ENCODE measurements at regions not wholly inside any gene's neighbourhood (a gene's known extent, or its start where the extent isn't known, plus 50 kb on each side); places are given as distances from the start of the nearest gene placed in this dataset.

DNA sequence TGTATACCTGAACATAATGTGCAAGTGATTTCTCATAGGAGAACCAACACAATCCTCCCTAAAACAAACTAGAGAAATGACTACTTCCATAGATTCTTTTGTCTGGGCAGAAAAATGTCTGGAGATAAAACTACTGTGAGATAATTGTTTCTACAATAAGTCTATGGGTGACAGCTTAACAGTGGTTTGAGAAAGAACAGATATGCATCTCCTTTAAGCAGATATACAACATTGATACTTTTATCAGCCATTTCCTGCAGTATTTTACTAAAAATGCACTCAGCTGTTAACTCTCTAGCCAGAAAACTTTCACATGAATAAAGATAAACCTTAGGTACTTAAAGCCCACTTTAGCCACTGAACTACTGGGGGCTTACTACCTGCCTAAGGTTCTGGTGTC is 1132.4 kb downstream of the EFNB2 start:
- DNase-seq = no peak

DNA sequence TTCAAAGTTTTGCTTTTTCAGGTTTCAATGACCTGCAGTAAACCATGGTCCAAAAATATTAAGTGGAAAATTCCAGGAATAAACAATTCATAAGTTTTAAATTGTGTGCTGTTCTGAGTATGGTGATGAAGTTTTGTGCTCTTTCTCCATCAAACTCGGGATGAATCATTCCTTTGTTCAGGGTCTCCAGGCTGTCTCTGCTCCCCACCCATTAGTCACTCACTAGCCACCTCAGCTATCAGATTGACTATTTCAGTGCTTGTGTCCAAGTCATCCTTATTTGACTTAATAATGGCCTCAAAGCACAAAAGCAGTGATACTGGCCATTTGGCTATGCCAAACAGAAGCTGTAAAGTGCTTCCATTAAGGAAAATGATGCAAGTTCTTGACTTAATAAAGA is 1140.4 kb downstream of the EFNB2 start:
- no peak for DNase-seq

DNA sequence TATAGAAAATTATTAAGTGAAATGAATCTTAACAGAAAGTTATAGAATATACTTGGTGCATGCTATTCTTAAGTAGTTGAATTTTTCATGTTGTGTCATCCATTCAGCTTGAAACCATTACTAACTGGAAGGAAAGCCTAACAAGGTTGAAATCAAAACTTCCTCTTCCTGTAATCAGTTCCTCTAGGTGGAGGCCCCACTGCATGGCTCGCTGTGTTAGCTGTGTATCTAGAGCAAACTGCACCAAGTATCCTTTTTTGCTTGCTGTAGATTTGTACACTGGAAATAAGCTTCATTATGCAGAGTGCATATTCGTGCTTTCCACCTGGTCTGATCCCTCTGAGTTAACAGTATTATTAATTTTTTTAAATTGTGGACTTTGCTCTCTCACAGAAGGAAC is 1146.1 kb downstream of the EFNB2 start:
- DNase-seq = no peak

DNA sequence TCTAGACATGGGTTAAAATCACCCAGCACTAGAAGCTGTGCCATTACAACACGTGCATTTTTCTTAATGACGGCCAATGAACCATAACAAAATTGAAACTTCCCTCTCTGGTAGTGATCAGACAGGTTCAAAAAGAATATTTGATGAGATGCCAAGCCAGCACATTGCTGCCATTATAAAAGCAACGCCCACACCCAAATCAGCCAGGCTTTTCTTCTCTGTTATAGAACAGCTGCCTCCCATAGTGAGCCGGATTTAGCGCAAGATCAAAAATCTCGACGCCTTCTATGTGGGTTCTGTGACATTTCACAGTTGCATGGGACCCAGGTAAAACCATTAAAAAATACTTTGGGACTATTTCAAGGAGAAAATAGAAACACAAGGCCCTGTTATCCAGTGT is 1158.0 kb downstream of the EFNB2 start:
- DNase-seq = no peak

DNA sequence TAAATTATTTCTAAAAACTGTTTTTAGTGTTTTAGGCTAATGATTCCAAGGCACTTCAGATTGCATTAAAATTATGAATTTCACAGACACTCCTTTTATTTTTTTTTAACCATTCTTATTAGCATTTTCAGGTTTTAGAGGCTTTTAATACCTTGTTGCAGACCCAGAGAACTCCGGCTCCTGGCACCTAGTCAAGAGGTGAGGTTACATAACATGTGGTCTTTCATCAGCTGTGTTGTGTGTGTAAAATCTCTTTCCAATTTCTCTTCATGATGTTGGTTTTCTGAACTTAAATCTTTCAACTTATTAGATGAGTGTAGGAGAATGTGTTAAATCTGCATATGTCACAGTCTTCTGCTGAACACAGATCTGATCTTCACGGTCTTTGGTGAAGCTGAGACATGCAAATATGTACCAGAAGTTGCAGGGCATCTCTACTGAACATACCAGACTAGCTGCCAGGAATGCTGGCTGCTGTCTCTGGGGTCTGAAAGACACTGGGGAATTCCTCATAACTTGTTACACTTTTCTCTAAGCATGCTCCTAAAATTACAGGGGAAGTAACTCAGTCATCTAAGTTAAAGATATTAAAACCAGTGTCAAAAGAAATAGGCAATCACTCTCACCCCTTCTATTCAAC is 1165.3 kb downstream of the EFNB2 start:
- DNase-seq = no peak

DNA sequence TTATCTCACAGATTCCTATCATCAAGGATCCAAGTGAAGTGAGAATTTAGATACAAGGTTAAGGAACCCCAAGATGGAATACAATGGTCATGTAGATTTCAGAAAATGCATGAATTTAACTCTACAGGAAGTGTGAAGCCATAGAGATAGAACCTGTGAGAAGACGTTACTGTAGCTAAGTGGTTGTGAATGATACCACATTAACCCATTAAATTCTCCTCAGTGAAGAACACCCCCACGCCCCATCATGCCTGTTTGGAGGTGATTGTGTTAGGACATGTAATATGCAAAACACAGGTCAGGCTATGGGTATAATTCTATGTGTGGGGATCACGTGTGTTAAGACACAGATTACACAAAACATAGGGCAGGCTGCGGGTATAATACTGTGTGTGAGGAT is 1166.7 kb downstream of the EFNB2 start:
- DNase-seq = no peak

DNA sequence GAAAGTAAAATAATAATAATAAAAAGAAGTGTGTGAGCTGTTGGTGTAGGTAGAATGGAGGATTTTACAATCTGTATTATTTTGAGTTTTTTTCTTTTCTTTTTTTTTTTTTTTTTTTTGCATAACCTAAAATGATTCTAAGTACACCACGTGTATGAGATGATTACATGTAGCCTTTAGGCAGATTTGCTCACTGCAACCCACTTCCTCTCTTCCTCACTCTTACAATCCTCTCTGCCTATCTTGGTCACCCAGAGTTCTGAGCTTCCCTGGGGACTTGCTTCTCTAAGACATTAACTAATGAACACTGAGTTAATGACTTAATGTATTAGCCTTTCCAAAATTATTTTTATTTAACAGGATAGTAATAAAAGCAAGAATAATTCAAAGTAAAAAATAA is 1169.6 kb downstream of the EFNB2 start:
- peak; percentile 19 for DNase-seq

DNA sequence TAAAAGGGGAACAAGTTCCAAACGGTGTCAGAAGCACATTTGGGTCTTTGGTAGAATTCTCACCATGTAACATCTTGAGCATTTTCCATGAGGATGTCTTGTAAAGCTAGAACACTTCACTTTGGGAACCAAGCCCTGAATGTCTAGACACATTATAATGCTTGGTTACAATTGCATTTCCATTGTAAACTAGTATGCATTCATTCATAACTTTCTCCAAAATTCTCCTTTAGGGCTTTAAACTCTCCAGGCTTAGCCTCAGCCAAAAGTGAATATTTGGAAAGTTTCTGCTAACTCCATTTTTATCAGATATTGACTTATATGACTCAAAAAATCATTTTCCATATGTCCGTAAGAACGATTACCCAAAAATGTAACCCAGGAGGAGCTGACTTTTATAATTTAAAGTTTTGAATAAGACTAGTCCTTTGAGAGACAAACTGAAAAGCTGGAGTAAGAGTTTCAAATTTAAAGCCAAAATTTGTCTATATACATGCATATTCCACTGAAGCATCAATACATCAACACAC is 1170.4 kb downstream of the EFNB2 start:
- DNase-seq = no peak

DNA sequence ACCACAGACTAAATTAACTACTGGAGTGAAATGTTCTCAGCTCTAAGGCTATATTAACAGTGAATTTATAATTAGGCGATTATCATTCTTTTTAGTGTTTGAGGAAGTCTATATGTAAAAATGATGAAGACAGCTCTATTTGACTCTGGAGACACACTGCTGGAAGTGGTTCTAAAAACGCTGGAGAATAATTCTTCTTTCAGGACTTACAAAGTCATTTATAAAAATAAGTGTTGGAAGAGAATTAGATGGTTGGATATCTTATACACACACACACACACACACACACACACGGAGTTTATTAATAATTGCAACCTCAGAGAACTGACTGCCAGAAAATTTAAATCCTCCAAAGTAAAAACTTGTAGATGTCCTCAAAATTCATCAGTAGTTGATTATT is 1171.3 kb downstream of the EFNB2 start:
- no peak for DNase-seq

DNA sequence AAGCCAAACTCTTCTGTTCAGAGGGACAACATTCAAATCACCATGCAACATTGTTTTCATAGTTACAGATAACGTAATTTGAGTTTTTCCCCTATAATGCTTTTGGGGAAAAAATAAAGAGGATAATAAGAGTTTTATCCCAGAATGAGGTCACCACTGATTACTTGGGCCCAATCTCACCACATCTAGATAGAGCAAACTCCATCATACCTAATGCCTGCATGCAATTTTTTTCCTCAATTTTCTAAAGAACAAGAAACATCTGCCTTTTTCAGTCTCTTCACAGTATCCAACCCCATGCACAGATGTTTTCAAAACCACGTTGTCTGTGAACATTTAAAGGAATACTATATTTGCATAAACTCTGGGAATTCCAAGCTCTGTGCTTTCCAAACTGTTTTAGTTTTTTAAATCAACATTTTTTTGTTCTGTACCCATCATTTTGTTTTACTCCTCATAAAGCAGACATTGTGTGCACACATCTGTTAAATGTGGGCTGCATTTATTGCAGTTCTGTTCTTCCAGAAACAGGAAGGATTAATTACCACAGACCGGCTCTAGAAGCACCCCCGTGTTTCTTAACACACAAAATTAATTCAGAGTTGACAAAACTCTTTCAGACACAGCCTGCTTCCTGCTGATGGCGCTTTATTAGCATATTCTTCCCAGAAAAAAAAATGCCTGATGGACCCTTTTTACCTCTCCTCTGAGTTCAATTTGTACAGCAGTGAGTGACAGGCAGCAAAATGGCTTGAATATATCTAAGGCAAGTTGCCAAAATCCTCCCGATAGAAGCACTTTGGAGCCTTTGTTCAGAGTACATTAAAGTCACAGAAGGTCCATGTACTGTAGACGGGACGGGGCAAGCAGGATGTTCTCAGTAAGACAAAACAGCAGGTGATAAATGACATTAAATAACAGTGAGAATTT is 1171.9 kb downstream of the EFNB2 start:
- DNase-seq = peak; percentile 4

DNA sequence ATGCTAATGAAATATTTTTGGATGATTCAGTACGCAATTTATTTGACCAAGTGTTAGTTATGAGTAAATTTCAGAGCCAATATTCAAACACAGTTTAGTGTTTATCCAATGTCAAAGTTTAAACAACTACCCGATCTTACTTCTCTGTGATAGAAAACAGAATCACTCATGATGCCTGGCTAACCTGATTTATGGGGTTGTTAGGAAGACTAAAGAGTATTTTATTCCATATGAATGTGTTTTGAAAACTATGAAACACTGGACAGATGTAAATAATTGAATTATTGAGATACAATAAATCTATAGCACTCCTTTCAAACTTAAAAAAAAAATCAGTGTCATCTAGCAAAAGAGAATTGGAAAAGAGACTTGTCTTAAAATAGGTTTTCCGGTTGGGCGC is 1181.8 kb downstream of the EFNB2 start:
- no peak for DNase-seq

DNA sequence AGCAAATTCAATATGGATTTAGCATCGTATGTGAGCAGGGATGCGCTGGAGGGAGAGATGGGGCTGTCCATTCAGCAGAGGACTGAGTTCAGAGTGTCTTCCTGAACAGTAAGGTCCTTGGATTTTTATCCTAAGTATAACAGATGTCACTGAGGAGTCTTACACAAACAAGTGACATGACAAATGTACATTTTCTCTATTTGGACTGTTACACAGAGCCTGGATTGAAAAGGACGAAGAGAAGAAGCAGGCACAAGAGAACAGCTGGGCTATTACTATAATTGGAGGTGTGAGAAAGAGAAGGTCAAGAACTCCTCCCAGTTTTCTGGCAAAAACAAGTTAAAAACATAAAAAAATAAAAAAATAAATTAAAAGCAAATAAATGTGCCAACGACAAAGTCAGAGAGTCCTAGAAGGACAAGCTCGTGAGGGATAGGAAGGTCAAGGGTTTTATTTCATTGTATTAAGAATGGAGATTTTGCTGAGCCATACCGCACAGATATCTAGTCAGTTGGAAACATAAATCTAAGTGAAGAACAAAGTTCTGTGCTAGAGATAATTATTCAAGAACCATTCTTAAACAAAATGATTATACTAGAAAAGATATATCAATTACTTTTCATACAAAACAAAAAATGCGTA is 1186.3 kb downstream of the EFNB2 start:
- DNase-seq = no peak

DNA sequence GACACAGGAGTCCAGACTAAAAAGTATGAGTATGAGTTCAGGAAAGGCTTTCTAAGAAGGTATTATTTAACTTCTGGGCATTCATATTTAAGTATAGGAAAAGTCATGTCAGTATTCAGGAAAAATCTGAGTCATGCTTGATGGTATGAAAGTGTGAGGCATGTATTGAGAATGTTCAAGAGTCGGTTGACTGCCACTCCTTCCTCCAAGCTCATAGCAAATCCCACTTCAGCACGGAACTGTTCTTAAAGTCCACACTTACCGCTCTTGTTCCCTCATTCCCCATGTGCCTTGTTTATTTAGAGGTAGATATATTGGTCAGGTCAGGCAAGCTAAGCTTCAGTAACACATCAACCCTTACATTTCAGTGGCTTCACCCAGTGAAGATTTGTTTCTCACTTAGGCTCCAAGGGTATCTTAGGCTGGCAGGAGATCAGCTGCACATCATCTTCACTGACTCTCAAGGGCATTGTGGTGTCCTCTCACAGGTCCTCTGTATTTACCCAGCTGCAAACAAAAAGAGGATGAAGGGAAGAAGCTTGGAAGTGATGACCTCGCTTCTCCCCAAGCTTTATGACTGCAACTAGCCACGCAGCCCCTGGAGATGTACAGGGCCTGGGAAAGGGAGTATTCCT is 1189.2 kb downstream of the EFNB2 start:
- no peak for DNase-seq

DNA sequence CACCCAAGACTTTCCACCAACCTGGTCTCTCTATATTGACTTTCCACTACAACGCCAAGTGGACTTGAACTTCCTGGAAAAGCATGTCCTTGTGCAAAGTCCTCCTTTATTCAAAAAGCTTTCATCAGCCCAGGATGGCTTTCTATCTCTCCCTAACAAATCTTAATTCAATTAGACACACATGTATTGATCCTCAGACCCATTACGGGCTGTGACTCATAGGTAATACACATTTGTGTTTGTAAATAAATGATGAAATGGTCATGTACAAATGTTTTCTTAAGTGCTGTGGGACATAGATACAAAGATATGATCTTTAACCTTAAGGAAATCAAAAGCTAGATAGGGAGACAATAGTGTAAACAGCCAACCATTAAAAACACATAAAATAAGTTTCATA is 1189.7 kb downstream of the EFNB2 start:
- no peak for DNase-seq

DNA sequence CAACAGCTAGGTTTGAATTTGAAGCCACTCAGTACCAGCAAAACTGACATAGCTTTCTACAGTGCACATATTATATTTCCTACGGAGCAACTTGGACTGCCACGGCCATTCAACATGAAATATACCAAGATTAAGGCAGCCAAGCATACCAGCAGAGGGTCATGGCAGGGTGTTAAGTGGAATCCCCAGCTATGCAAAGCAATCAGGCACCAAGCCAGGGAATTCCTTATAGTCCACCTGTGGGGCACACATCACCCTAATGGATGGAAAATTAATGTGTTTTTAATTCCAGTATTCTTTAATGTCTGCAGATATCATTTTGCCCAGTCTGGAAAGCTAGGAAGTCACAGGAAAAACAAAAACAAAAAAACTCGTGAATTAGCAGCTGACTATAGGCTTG is 1190.3 kb downstream of the EFNB2 start:
- no peak for DNase-seq

DNA sequence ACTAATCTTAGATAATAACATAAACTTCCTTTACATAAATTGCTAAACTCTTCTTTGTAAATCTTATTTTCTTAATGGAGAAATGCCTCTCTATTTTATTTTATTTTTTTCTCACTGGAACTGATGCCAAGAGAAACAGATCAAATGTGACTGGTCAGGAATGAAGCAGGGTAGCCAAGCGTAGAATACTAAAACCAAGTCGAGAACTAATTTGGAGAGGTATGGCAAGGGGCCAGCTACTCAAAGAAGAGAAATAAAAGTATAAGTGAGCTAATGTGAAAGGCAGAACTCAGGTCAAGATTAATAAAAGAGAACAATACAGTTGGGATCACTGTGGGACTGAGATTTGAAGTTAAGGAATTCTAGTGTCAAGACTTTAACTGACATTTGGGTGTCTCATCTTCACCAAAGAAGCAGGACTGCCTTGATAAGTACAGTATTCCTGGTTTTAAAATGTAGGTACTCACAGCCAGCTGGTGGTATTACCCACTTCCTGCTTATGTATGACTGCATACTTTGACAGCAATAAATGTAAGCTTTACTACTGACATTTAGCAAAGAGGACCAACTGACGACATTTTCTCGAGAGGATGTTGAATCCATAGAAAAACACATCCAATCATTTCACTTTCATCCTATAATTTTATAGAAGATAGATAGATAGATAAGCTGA is 1192.2 kb downstream of the EFNB2 start:
- no peak for DNase-seq

DNA sequence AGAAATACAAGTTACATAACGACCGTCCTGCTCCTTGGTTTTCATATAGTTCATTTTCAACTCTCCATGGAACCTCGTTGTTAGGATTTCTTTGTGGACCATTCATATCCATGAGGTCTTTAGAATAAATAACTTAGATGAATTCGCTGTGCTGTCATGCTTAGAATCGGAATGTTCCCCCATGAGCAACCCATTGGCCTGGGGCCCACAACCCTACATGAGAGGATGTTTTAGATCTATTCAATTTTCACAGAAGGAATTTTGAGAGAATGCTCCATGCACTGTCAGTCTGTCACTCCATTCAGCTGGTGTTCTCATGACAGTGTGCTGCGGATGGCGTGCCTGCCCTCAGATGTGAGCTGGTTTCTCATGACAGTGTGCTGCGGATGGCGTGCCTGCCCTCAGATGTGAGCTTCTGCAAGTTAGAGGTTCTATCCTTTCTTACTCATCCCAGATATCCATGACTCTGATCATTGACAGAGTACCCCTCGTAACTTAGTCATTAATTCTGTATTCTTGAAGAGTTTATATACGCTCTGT is 1193.1 kb downstream of the EFNB2 start:
- no peak for DNase-seq

DNA sequence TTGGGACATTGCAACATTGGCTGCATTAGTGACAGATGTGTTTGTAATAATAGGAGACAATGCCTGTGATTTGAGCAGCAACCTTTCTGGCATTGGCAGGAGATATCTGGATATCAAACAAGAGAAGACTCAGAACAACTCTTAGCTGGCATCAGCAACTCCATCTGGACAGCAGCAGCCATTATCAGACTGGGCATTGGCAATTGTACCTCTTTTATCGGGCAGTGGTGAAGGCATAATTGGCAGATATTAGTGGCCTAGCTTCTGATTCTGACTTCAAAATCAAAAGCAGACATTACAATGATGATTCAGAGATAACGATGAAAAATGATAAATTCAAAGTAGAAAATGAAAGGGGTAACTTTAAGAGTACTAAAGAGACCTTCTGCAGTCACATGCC is 1193.7 kb downstream of the EFNB2 start:
- DNase-seq = no peak

DNA sequence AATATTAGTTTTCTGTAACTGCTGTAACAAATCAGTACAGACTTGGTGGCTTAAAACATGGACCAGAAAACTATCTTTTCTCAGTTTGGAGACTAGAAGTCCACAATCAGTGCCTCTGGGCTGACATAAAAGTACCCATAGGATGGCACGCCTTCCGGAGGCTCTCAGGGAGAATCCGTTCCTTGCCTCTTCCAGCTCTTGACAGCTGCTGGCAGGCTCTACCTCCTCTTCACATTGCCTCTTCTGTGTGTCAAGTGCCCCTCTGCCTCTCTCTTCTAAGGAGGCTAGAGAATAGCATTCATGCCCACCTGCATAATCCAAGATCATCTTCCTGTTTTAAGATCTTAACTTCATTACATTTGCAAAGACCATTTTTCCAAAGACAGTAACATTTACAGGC is 1194.2 kb downstream of the EFNB2 start:
- no peak for DNase-seq

DNA sequence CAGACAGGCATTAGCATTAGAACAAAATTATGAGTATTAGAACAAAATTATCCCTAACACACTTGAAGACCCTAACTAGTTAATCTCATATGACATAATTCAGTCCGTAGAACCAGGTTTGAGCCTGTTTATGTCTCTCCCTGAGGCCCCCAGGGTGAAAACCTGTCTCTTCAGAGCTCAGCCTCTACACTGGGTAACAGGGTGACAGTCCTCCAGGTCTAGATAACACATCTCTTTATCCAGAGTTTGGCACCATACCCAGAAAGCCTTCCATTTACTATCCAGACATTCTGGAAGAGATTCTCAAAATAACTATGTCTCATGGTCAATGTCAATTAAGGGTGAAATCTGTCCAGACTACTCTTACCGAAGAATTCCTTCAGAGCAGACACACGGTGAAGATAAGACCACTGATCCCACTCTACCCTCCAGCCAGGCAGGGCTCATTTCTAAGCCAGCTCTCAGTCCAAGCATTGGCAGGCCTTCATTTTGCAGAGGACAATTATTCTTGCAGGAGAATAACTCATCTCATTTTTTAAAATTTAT is 1195.3 kb downstream of the EFNB2 start:
- no peak for DNase-seq

DNA sequence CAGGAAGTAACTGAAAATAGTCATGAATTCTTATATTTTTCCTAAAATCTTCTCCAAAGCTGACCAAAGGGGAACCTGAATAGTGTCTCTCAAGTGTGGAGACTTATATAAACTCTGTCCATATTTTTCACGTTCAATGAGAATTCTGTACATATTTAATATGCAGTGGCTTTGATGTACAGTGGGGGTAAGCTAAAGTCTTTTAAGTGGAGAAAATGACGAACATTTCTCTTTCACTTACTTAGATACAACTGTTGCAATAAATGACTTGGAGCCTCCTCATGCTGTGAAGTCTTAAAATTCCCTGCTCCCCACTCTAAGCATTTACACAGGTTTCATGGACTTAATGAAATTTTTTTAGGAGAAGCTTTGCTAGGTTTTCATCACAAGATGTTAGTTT is 1196.7 kb downstream of the EFNB2 start:
- no peak for DNase-seq

DNA sequence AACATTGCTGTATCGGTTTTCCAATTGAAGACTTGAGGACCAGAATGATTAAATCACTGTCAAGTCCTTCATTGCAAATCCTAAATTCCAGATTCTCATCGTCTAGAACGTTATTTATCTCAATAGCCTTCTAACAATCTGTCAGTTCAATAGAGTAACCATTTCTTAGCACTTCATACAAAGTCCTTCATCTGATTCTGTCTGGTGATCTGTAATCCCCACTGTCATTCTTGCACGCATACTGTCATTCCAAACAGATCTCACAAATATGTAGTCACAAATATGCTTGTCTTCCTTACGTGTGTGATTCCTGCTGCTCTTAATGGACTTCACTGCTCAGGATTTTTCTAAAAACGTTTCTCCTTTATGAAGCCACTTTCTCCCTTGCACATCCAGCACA is 1197.5 kb downstream of the EFNB2 start:
- no peak for DNase-seq
